Activated naive CD8-positive, alpha-beta T cell treated with anti-CD3 and anti-CD28 coated beads for 36 hours (primary cell): ENCODE measurements at regions not wholly inside any gene's neighbourhood (a gene's known extent, or its start where the extent isn't known, plus 50 kb on each side); places are given as distances from the start of the nearest gene placed in this dataset.
"Not testable (repeated sequence)": the region's sequence is repeated elsewhere in the genome, so short reads cannot be mapped to it uniquely, and the experiment has no call there.

ENCODE experiments used
- DNase-seq: peaks from one replicate; pipeline ENCODE4 v3.0.0; 2021
- H3K27ac Mint-ChIP-seq: one replicate; pipeline ENCODE4 v1.8.0; 2022; ENCODE audit warnings: mild to moderate bottlenecking, moderate library complexity, mixed read lengths
- H3K27me3 Mint-ChIP-seq: one replicate; pipeline ENCODE4 v1.8.0; 2022; ENCODE audit warnings: mild to moderate bottlenecking, mixed read lengths
- H3K36me3 Mint-ChIP-seq: one replicate; pipeline ENCODE4 v1.8.0; 2021; ENCODE audit warnings: mild to moderate bottlenecking, mixed read lengths
- H3K4me1 Mint-ChIP-seq: one replicate; pipeline ENCODE4 v1.8.0; 2021; ENCODE audit warnings: mixed read lengths
- H3K4me3 Mint-ChIP-seq: one replicate; pipeline ENCODE4 v1.8.0; 2022; ENCODE audit warnings: mild to moderate bottlenecking, moderate library complexity, mixed read lengths
- H3K9me3 Mint-ChIP-seq: one replicate; pipeline ENCODE4 v1.8.0; 2022; ENCODE audit warnings: mixed read lengths

DNA sequence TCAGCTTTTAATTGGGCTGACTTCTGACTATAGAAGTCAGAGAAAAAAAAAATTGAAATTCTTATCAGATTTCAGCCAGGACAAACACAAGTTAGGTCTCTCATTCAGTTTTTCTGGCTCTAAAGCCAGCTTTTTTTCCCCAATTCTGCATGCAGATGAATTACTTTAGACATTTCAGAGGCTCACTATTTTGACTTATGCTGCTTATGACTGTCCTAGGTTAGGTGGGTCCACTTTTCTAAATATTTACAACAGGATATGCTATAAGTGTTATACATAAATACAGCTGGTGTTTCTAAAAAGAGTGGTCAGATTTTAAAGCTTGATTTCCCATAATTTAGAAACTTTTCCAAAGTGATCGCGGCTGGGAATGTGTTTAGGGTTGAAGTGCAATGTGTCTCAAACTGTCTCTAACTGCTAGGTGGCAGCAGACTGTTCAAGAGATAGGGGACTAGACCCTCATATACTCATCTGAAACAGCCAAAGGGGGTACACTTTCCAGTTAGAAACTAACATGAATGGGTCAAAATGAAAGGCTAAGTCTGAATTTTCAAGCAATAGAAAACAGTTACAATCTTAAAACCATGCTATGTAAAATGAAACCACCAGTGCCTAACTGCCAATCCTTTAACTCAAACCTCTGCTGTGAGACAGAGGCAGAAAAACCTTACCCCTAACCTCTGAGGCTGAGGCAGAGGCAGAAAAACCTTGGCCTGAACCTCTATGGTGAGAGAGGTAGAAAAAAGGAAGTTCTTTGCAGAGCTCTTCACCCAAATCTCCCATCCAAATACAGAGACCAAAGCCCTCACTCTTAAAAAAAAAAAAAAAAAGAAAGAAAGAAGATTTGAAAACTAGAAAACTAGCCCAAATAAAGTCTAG, 596.0 kb downstream of the NTRK3 start:
- Mint-ChIP-seq H3K27me3 (no peaks in the 10 kb centered on the region), H3K9me3 (no peaks in the 10 kb centered on the region), H3K27ac (no peak overlapping the region), H3K4me1 (no peaks in the 10 kb centered on the region), H3K36me3 (no peaks in the 10 kb centered on the region), H3K4me3 (no peak overlapping the region)
- no peak for DNase-seq

DNA sequence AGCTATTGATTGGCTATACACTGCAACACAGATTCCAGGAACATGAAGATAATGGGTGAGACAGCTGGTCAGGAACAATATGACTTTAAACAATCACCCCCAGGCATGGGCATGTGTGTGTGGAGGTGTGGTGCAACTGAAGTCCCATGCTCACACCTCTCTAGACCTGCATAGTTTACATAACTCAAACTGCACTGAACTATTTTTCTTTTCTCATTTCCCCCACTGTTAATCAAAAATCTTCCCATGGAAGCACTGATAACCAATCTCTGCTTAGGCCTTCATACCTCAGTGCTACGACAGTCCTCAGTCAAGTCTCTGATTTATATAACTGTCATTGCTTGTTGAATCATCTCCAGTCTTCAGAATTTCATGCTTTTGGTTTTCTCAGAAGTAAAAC, 600.2 kb downstream of the NTRK3 start:
- Mint-ChIP-seq H3K27me3 (no peaks in the 10 kb centered on the region), H3K4me1 (no peaks in the 10 kb centered on the region), H3K36me3 (no peaks in the 10 kb centered on the region), H3K4me3 (no peak overlapping the region), H3K27ac (no peak overlapping the region), H3K9me3 (no peaks in the 10 kb centered on the region)
- no peak for DNase-seq

DNA sequence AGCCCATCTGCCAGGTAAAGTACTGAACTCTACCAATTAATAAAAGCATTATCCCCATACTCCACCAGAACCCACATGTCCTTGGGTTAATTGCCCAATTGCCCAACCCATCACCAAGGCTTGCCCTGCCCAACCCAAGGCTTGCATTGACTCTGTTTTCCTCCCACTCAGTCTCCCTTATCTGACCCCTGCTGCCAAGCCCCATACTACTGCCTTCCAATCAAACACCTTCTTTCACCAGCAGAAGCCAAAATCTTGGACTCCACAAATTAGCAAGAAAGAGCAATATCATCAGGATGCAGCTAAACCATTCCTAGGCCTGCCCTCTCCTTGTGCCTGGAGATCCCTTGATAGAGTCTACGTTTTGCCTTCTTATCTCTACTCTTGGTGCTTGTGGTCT, 602.9 kb downstream of the NTRK3 start:
- Mint-ChIP-seq H3K27me3 (no peaks in the 10 kb centered on the region), H3K4me1 (no peaks in the 10 kb centered on the region), H3K27ac (no peak overlapping the region), H3K9me3 (no peaks in the 10 kb centered on the region), H3K36me3 (no peaks in the 10 kb centered on the region), H3K4me3 (no peak overlapping the region)
- DNase-seq, result no peak

DNA sequence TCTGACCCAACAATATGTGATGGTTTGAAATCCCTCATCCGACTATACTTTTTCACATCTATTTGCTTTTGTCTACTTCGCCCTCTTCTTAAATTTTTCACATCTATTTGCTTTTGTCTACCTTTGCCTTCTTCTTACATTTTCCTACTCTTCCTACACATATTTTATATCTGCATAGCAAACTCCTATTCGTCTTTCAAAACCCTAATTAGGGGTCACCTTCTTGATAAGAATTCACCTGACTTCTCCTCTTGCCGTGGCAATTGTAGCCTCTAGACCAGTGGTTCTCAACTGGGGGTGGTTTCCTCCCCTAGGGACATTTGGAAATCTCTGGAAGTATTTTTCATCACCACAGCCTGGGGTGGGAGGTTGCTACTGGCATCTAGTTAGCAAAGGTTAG, 607.4 kb downstream of the NTRK3 start:
- DNase-seq, result no peak
- Mint-ChIP-seq H3K9me3 (no peaks in the 10 kb centered on the region), H3K27ac (no peak overlapping the region), H3K27me3 (no peaks in the 10 kb centered on the region), H3K4me1 (no peaks in the 10 kb centered on the region), H3K4me3 (no peak overlapping the region), H3K36me3 (no peaks in the 10 kb centered on the region)

DNA sequence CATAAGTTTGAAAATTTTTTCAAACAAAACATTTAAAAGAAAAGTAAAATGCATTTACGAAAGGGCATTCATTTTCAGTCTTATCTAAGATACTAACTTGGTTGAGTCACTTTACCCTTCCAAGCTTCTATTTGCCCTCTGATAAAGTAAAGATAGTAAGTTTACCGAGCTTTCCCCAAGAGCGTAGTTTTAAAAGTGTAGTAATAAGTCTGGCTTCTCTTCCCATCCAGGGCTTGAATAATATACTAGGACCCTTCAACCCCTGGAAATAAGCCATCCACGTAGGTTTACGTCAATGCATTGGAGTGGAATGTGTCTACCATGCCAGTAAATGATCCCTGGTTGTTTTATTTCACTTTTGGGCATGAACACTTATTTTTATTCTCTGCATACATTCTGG, 608.3 kb downstream of the NTRK3 start:
- Mint-ChIP-seq H3K36me3 (no peaks in the 10 kb centered on the region), H3K9me3 (no peaks in the 10 kb centered on the region)

DNA sequence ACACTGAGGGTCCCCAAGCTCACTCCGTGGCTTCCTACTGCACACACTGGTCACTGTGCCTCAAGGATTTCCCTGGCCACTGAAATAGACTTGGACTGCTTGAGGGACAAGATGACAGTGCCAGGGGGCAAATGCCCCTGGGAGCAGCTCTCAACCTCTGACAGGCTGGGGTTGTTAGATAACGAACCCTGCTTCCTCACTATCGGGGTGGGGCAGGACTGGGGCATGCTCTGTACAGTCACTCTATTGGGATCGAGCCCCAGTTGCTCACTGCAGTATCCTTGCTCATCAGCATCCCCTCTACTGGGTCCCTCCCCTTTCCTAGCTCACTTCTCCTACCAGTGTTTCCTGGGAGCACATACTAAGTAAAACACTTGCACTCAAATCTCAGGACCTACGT, 610.8 kb downstream of the NTRK3 start:
- peaks cover 7% of the 10 kb centered on the region for H3K4me1 Mint-ChIP-seq
- no peak overlapping the region for H3K4me3 Mint-ChIP-seq
- no peaks in the 10 kb centered on the region for H3K27me3 Mint-ChIP-seq
- no peak overlapping the region for H3K27ac Mint-ChIP-seq
- H3K9me3 Mint-ChIP-seq, result no peaks in the 10 kb centered on the region
- H3K36me3 Mint-ChIP-seq, result no peaks in the 10 kb centered on the region
- no peak for DNase-seq

More for the DNA sequence above, 608.3 kb downstream of the NTRK3 start:
- Mint-ChIP-seq H3K27ac (no peak overlapping the region), H3K4me3 (no peak overlapping the region), H3K27me3 (no peaks in the 10 kb centered on the region), H3K4me1 (peaks cover 2% of the 10 kb centered on the region)
- DNase-seq, result no peak

DNA sequence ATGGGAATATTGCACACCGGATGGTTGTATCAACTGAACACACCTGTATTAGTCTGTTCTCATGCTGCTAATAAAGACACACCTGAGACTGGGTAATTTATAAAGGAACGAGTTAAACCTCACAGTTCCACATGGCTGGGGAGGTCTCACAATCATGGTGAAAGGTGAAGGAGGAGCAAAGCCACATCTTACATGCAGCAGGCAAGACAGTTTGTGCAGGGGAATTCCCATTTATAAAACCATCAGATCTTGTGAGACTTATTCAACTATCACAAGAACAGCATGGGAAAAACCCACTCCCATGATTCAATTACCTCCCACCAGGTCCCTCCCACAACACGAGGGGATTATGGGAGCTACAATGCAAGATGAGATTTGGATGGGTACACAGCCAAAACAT, 613.5 kb downstream of the NTRK3 start:
- peak; percentile 1 for DNase-seq
- H3K4me1 Mint-ChIP-seq, H3K4me3 Mint-ChIP-seq, H3K27ac Mint-ChIP-seq, H3K9me3 Mint-ChIP-seq, H3K36me3 Mint-ChIP-seq, H3K27me3 Mint-ChIP-seq: not testable (repeated sequence)

DNA sequence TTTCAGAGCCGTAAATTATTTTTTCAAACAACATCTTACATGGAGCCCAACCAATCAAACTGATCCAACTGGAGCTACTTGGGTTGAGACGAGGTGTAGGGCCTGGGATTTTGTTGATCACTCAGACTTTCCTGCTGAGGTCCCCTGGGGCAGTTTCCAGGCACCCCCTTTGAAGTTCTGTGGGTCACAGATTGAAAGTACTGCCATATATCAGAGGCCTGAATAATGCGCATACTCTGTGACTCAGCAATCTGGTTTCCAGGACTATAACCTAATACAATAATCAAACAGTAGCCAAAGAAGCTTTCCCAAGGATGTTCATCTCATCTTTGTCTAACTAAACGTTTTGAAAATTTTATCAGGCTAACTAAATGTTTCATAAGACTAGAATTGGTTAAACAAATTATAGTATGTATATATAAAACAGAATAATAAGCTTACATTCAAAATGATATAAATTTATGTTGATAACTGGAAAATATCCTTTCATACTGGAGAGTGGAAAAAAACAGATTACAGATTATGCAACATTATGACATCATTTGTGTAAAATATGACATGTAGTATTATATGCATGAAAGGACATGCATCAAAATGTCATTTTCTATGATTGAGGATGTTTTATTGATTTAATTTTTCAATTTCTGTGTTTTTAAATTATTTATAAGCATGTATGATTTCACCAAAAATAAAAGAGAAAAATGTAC, 617.1 kb downstream of the NTRK3 start:
- no peak for DNase-seq
- Mint-ChIP-seq H3K4me1 (peaks cover 7% of the 10 kb centered on the region), H3K4me3 (no peak overlapping the region), H3K27me3 (no peaks in the 10 kb centered on the region), H3K27ac (no peak overlapping the region), H3K9me3 (no peaks in the 10 kb centered on the region), H3K36me3 (no peaks in the 10 kb centered on the region)

DNA sequence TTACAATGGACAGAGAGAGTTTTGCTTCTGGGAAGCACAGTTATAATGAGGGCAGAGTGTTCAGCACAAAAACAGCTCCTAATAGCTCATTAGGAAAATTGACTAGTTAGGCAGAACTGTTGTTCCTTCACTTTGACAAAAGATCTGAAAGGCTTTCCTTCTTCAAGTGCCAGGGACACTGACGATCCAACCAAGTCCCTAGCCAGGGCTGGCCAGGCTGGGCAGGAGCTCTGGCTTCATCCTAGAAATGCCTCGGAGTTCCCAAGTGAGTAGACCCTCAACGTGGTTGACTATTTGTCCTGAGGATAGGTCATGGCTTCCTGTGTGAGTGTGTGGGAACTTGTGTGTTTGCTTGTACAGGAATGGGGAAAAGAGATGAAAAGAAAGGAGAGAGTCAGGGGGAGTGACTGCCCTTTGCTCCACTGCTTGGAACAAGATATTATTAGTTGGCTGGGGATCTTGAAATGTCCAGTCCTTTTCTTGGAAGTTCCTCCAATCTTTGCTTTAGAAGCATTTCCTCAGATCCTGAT, 617.9 kb downstream of the NTRK3 start:
- Mint-ChIP-seq H3K9me3 (no peaks in the 10 kb centered on the region), H3K27me3 (no peaks in the 10 kb centered on the region), H3K4me1 (peaks cover 7% of the 10 kb centered on the region), H3K27ac (no peak overlapping the region), H3K4me3 (no peak overlapping the region), H3K36me3 (no peaks in the 10 kb centered on the region)
- DNase-seq, result no peak

DNA sequence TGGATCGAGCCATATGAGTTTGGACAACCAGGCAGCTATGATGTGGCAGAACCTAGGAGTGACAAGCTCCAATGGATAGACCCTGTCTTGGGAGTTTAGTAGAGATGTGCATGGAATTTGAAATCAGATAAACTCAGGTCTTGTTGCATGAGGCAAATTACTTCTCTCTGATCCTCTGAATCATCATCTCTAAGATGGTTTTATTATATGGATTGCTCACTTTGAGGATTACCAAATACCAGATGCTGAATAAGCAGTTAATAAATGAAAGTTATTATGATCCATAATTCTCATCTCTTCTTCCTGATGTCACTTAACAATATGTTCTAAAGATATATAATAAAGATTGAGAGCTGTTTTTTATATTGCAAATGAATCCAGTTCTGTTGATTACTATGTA, 622.2 kb downstream of the NTRK3 start:
- no peaks in the 10 kb centered on the region for H3K4me1 Mint-ChIP-seq
- H3K27ac Mint-ChIP-seq, result no peak overlapping the region
- no peaks in the 10 kb centered on the region for H3K27me3 Mint-ChIP-seq
- H3K36me3 Mint-ChIP-seq, result no peaks in the 10 kb centered on the region
- no peak for DNase-seq
- H3K9me3 Mint-ChIP-seq, result no peaks in the 10 kb centered on the region
- no peak overlapping the region for H3K4me3 Mint-ChIP-seq

DNA sequence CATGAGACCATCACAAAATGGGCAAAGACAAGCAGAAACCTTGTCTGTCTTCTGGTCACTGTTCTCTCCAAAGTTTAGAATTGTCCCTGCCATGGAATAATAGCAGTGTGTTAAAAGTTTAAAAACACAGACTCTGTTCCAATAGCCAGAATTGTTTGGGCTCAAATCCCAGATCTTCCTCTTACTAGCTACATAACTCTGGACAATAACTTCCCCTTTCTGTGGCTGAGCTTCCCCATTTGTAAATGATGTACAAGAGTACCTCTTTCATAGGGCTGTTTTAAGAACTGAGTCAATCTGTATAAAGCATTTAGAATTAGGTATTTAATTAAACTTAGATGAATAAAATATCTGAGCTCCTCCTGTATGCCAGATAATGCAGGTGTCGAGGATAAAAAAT, 623.0 kb downstream of the NTRK3 start:
- Mint-ChIP-seq H3K4me3 (no peak overlapping the region), H3K27ac (no peak overlapping the region), H3K36me3 (no peaks in the 10 kb centered on the region), H3K4me1 (no peaks in the 10 kb centered on the region), H3K9me3 (no peaks in the 10 kb centered on the region), H3K27me3 (no peaks in the 10 kb centered on the region)
- no peak for DNase-seq

DNA sequence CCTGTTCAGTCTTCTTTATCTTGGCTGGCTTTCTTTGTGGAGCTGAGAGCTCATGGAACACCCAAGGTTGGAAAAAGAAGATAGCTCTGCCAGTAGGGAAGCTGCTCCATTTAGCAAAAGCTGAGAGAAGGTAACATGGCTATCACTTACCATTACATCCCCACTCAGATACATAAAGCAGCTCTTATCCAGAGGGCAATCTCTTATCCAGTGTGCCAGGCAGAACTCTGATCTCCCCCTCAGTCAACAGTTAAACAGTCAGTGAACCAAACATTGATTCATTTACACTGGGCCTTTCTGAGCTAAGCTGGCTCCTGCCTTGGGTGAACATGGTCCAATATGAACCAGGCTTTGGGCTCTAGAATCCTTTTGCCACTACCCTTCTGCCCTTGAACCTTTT, 624.2 kb downstream of the NTRK3 start:
- no peaks in the 10 kb centered on the region for H3K36me3 Mint-ChIP-seq
- no peak overlapping the region for H3K27ac Mint-ChIP-seq
- no peak overlapping the region for H3K4me3 Mint-ChIP-seq
- no peaks in the 10 kb centered on the region for H3K4me1 Mint-ChIP-seq
- no peak for DNase-seq
- H3K27me3 Mint-ChIP-seq, result no peaks in the 10 kb centered on the region
- H3K9me3 Mint-ChIP-seq, result no peaks in the 10 kb centered on the region

DNA sequence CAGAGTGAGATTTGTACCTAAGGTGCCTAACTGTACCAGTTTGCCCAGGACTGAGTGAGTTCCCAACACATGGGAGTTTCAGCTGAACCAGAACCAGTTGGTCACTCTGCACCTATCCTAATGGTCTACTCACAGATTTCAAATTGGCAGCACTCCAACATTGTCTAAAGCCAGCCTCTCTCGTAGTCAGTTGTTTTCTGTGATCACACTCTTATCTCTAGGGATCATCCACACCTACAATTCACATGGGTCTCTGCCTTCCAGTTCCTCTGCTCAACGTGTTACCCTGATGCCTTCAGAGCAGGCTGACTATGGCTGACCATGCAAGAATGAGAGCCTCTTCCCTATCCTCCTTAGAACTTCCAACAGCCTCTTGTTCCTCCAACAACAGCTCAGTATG, 624.8 kb downstream of the NTRK3 start:
- no peaks in the 10 kb centered on the region for H3K9me3 Mint-ChIP-seq
- H3K4me1 Mint-ChIP-seq, result no peaks in the 10 kb centered on the region
- DNase-seq, result no peak
- no peak overlapping the region for H3K4me3 Mint-ChIP-seq
- H3K27ac Mint-ChIP-seq, result no peak overlapping the region
- no peaks in the 10 kb centered on the region for H3K27me3 Mint-ChIP-seq
- no peaks in the 10 kb centered on the region for H3K36me3 Mint-ChIP-seq

DNA sequence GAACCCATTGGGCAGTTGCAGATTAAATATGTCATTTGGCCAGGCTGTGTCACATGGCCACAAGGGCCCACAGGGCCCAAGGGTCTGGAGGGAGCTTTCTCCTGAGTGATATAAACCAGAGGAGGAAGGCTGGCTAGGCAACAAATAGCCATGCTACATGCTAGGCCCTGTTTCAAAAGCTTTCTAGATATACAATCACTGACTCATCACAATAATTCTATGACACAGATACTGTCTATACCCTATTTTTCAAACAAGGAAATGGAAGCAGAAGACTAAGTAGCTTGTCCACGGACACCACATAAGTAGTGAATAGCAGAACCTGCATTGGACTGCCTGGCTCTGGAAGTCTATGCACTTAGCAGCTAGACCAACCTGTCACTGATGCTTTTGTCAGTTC, 625.4 kb downstream of the NTRK3 start:
- Mint-ChIP-seq H3K36me3 (no peaks in the 10 kb centered on the region), H3K4me1 (no peaks in the 10 kb centered on the region), H3K4me3 (no peak overlapping the region), H3K27ac (no peak overlapping the region), H3K9me3 (no peaks in the 10 kb centered on the region), H3K27me3 (no peaks in the 10 kb centered on the region)
- no peak for DNase-seq

DNA sequence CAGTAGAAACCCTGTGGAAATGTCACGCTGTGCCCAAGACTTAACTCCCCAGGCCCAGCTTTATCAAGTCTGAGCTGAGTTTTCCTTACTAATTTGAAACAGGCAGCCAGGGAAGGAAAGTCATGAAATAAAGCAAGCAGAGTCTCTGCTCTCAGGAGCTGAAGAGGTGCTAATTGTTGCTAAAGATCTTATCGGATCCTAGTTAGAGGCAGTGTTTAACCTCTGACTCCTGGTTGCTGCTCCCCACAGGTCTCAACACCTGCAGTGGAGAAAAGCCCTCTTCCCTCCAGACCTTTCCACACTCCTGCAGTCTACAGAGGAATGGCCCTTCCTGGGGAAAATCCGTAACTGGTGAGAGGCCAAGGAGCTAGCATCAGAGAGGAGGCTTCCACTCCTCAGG, 628.2 kb downstream of the NTRK3 start:
- Mint-ChIP-seq H3K4me1 (no peaks in the 10 kb centered on the region), H3K9me3 (no peaks in the 10 kb centered on the region), H3K27ac (no peak overlapping the region), H3K36me3 (no peaks in the 10 kb centered on the region), H3K4me3 (no peak overlapping the region), H3K27me3 (no peaks in the 10 kb centered on the region)
- no peak for DNase-seq

DNA sequence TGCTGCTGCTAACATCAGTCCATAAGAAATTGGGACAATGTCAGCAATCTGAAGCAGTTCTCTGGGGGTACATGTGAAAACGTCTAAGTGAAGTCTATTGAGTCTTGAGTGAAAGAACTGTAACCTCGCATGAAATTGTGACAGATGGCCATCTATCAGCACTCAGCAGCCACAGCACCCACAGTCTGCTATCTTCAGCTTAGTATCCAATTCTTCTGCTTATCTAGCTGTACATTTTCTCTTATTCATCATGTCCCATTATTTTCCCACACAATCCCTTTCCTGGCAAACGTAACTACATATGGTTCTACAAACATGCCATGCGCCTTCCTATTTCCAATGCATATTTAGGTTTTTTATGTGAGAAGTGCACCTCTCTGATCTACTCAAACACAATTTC, 629.7 kb downstream of the NTRK3 start:
- Mint-ChIP-seq H3K27ac (no peak overlapping the region), H3K27me3 (no peaks in the 10 kb centered on the region), H3K36me3 (no peaks in the 10 kb centered on the region), H3K4me1 (no peaks in the 10 kb centered on the region), H3K9me3 (peaks cover 5% of the 10 kb centered on the region), H3K4me3 (no peak overlapping the region)
- DNase-seq, result no peak
